WTC11 (cell line): ENCODE measurements at regions not wholly inside any gene's neighbourhood (a gene's known extent, or its start where the extent isn't known, plus 50 kb on each side); places are given as distances from the start of the nearest gene placed in this dataset.

Experiments used
- ATAC-seq: fragments of 200-7000 bp; cut with Tn5 transposase; 2 replicates; pipeline ENCODE4 v1.10.0; 2021; ENCODE audit warnings: mild to moderate bottlenecking, moderate library complexity
- CTCF ChIA-PET: fragments of 300-600 bp; sonication (Branson Sonifier 250); formaldehyde crosslinking; loops from one replicate; lab custom pipeline; 2021; ENCODE audit warnings: antibody characterized with exemption; lab: Charles Lee
- POLR2A ChIA-PET: fragments of 350-600 bp; sonication (Branson Sonifier 250); formaldehyde crosslinking; loops from one replicate; lab custom pipeline; 2021; ENCODE audit warnings: antibody characterized with exemption; lab: Charles Lee
- DNase-seq: peaks from one replicate; pipeline ENCODE4 v3.0.0; 2021; ENCODE audit warnings: low spot score
- H3K27ac Mint-ChIP-seq: 2 replicates; pipeline ENCODE4 v1.8.0; 2021; ENCODE audit warnings: mixed read lengths
- H3K27me3 Mint-ChIP-seq: 2 replicates; pipeline ENCODE4 v1.8.0; 2021; ENCODE audit warnings: low read depth, mild to moderate bottlenecking, moderate library complexity, mixed read lengths
- H3K36me3 Mint-ChIP-seq: 2 replicates; pipeline ENCODE4 v1.8.0; 2021; ENCODE audit warnings: mixed read lengths
- H3K4me1 Mint-ChIP-seq: 2 replicates; pipeline ENCODE4 v1.8.0; 2022; ENCODE audit warnings: mixed read lengths
- H3K4me3 Mint-ChIP-seq: 2 replicates; pipeline ENCODE4 v1.8.0; 2021; ENCODE audit warnings: mild to moderate bottlenecking, moderate library complexity, mixed read lengths
- H3K9me3 Mint-ChIP-seq: 2 replicates; pipeline ENCODE4 v1.8.0; 2021; ENCODE audit warnings: mixed read lengths
- ELF4 ChIP-seq: sonication (generic); formaldehyde crosslinking; IDR thresholded peaks from 2 replicates; pipeline ENCODE4 v1.8.1; 2022; ENCODE audit warnings: low read depth, mild to moderate bottlenecking, moderate library complexity, missing genetic modification reagents
- JAZF1 ChIP-seq: fragments of 250-450 bp; sonication (Bioruptor Pico); IDR thresholded peaks from 2 replicates; pipeline ENCODE4 v1.9.0; 2021; ENCODE audit warnings: moderate library complexity, mild to moderate bottlenecking, inconsistent platforms
- NFE2L1 ChIP-seq: sonication (generic); formaldehyde crosslinking; IDR thresholded peaks from 2 replicates; pipeline ENCODE4 v1.8.1; 2023; ENCODE audit warnings: missing genetic modification reagents
- PRRX2 ChIP-seq: fragments of 250-450 bp; sonication (Bioruptor Pico); IDR thresholded peaks from 2 replicates; pipeline ENCODE4 v1.8.0; 2021; ENCODE audit warnings: mild to moderate bottlenecking
- SP1 ChIP-seq: sonication (generic); formaldehyde crosslinking; conservative IDR thresholded peaks from 2 replicates; pipeline ENCODE4 v1.8.1; 2022; ENCODE audit warnings: missing genetic modification reagents
- ZBTB21 ChIP-seq: sonication (generic); formaldehyde crosslinking; IDR thresholded peaks from 2 replicates; pipeline ENCODE4 v1.8.1; 2023; ENCODE audit warnings: mild to moderate bottlenecking, missing genetic modification reagents, borderline replicate concordance
- ZNF121 ChIP-seq: sonication (generic); formaldehyde crosslinking; IDR thresholded peaks from 2 replicates; pipeline ENCODE4 v1.8.0; 2023; ENCODE audit warnings: missing genetic modification reagents
- ZNF232 ChIP-seq: sonication (generic); formaldehyde crosslinking; IDR thresholded peaks from 2 replicates; pipeline ENCODE4 v1.8.0; 2022; ENCODE audit warnings: mild to moderate bottlenecking, missing genetic modification reagents
- ZNF263 ChIP-seq: sonication (generic); formaldehyde crosslinking; IDR thresholded peaks from 2 replicates; pipeline ENCODE4 v1.8.1; 2022; ENCODE audit warnings: low read depth, mild to moderate bottlenecking, moderate library complexity, missing genetic modification reagents
- ZNF416 ChIP-seq: fragments of 250-450 bp; sonication (Bioruptor Pico); IDR thresholded peaks from 2 replicates; pipeline ENCODE4 v1.9.0; 2021; ENCODE audit warnings: mild to moderate bottlenecking, inconsistent platforms
- TF ChIP-seq, protein P1 (sequence below): fragments of 250-450 bp; sonication (Bioruptor Pico); IDR thresholded peaks from 2 replicates; pipeline ENCODE4 v2.1.2; 2022; ENCODE audit warnings: mild to moderate bottlenecking, moderate library complexity
- TF ChIP-seq, protein P2 (sequence below): fragments of 250-450 bp; sonication (Bioruptor Pico); IDR thresholded peaks from 2 replicates; pipeline ENCODE4 v1.9.0; 2021; ENCODE audit warnings: mild to moderate bottlenecking
- TF ChIP-seq, protein P3 (sequence below): fragments of 200-600 bp; IDR thresholded peaks from 2 replicates; pipeline ENCODE4 v1.8.0; 2022; ENCODE audit warnings: antibody characterized with exemption
- TF ChIP-seq, protein P4 (sequence below): fragments of 250-450 bp; sonication (Bioruptor Pico); conservative IDR thresholded peaks from 2 replicates; pipeline ENCODE4 v1.9.0; 2021; ENCODE audit warnings: mild to moderate bottlenecking
- TF ChIP-seq, protein P5 (sequence below): sonication (generic); formaldehyde crosslinking; IDR thresholded peaks from 2 replicates; pipeline ENCODE4 v1.8.0; 2022; ENCODE audit warnings: missing genetic modification reagents
- TF ChIP-seq, protein P6 (sequence below): sonication (generic); formaldehyde crosslinking; IDR thresholded peaks from 2 replicates; pipeline ENCODE4 v1.8.1; 2023; ENCODE audit warnings: mild to moderate bottlenecking, missing genetic modification reagents, borderline replicate concordance

DNA sequence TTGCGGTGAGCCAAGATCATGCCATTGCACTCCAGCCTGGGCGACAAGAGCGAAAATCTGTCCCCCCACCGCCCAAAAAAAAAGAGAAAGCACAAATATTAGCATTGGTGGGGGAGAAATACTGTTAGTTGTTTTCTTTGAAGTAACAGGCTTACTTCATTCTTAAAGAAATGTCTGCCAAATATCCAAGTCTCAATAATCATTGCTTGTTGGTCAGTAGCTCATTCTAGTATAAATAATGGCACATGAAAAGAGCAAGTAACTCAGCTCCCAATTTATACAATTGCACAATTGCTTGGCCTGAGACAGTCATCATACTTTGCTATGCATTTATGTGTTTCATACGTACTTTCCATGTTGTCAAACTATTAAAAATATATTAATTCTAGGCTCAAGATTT is 499.2 kb upstream of the PLXNA2 start:
- Mint-ChIP-seq H3K27me3 (no peaks in the 10 kb centered on the region), H3K36me3 (peaks cover 4% of the 10 kb centered on the region; the same call in 1 of the 2 replicates), H3K4me3 (no peak overlapping the region), H3K9me3 (peaks cover 30% of the 10 kb centered on the region), H3K27ac (no peak overlapping the region), H3K4me1 (peaks cover 3% of the 10 kb centered on the region; the same call in 1 of the 2 replicates)
- CTCF ChIA-PET, result no interaction called here
- ATAC-seq, result no peak
- DNase-seq, result no peak
- POLR2A ChIA-PET, result no interaction called here
- TF ChIP-seq, protein P1, sequence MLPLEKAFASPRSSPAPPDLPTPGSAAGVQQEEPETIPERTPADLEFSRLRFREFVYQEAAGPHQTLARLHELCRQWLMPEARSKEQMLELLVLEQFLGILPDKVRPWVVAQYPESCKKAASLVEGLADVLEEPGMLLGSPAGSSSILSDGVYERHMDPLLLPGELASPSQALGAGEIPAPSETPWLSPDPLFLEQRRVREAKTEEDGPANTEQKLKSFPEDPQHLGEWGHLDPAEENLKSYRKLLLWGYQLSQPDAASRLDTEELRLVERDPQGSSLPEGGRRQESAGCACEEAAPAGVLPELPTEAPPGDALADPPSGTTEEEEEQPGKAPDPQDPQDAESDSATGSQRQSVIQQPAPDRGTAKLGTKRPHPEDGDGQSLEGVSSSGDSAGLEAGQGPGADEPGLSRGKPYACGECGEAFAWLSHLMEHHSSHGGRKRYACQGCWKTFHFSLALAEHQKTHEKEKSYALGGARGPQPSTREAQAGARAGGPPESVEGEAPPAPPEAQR (CRISPR knock-in tag), result no peak
- TF ChIP-seq ZNF263 (CRISPR knock-in tag), result no peak
- no peak for TF ChIP-seq JAZF1 (CRISPR knock-in tag)
- TF ChIP-seq ELF4 (CRISPR knock-in tag), result no peak
- TF ChIP-seq ZBTB21 (CRISPR knock-in tag), result no peak
- TF ChIP-seq, protein P2, sequence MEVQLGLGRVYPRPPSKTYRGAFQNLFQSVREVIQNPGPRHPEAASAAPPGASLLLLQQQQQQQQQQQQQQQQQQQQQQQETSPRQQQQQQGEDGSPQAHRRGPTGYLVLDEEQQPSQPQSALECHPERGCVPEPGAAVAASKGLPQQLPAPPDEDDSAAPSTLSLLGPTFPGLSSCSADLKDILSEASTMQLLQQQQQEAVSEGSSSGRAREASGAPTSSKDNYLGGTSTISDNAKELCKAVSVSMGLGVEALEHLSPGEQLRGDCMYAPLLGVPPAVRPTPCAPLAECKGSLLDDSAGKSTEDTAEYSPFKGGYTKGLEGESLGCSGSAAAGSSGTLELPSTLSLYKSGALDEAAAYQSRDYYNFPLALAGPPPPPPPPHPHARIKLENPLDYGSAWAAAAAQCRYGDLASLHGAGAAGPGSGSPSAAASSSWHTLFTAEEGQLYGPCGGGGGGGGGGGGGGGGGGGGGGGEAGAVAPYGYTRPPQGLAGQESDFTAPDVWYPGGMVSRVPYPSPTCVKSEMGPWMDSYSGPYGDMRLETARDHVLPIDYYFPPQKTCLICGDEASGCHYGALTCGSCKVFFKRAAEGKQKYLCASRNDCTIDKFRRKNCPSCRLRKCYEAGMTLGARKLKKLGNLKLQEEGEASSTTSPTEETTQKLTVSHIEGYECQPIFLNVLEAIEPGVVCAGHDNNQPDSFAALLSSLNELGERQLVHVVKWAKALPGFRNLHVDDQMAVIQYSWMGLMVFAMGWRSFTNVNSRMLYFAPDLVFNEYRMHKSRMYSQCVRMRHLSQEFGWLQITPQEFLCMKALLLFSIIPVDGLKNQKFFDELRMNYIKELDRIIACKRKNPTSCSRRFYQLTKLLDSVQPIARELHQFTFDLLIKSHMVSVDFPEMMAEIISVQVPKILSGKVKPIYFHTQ, result no peak
- TF ChIP-seq, protein P3, sequence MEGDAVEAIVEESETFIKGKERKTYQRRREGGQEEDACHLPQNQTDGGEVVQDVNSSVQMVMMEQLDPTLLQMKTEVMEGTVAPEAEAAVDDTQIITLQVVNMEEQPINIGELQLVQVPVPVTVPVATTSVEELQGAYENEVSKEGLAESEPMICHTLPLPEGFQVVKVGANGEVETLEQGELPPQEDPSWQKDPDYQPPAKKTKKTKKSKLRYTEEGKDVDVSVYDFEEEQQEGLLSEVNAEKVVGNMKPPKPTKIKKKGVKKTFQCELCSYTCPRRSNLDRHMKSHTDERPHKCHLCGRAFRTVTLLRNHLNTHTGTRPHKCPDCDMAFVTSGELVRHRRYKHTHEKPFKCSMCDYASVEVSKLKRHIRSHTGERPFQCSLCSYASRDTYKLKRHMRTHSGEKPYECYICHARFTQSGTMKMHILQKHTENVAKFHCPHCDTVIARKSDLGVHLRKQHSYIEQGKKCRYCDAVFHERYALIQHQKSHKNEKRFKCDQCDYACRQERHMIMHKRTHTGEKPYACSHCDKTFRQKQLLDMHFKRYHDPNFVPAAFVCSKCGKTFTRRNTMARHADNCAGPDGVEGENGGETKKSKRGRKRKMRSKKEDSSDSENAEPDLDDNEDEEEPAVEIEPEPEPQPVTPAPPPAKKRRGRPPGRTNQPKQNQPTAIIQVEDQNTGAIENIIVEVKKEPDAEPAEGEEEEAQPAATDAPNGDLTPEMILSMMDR, result no peak
- TF ChIP-seq ZNF416 (CRISPR knock-in tag), result no peak
- TF ChIP-seq NFE2L1, result no peak
- TF ChIP-seq, protein P4, sequence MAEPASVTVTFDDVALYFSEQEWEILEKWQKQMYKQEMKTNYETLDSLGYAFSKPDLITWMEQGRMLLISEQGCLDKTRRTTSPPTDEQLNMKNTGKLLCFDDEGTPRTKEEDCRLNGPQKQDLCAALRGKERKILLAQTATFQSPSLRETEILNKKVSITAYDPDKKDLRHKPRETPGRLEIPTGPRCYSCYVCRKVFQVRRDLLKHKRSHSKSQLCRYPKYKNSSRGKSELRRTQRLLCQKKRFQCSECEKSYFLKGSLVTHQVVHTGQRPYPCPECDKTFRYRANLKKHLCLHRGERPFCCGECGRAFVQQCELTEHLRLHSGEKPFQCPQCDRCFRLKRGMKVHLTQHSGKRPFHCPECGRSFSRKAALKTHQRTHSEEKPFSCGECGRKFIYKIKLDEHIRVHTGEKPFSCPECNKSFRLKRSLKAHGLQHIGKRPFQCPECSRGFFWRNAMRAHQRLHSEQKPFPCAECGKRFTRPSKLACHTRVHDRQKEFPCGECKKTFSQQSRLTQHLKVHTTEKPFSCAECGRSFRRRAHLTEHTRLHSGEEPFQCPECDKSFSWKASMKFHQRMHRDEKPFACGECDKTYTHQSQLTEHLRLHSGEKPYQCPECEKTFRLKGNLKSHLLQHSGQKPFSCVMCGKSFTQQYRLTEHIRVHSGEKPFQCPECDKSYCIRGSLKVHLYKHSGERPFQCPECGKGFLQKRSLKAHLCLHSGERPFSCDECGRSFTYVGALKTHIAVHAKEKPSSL (CRISPR knock-in tag), result no peak
- TF ChIP-seq ZNF232 (CRISPR knock-in tag), result no peak
- TF ChIP-seq, protein P5, sequence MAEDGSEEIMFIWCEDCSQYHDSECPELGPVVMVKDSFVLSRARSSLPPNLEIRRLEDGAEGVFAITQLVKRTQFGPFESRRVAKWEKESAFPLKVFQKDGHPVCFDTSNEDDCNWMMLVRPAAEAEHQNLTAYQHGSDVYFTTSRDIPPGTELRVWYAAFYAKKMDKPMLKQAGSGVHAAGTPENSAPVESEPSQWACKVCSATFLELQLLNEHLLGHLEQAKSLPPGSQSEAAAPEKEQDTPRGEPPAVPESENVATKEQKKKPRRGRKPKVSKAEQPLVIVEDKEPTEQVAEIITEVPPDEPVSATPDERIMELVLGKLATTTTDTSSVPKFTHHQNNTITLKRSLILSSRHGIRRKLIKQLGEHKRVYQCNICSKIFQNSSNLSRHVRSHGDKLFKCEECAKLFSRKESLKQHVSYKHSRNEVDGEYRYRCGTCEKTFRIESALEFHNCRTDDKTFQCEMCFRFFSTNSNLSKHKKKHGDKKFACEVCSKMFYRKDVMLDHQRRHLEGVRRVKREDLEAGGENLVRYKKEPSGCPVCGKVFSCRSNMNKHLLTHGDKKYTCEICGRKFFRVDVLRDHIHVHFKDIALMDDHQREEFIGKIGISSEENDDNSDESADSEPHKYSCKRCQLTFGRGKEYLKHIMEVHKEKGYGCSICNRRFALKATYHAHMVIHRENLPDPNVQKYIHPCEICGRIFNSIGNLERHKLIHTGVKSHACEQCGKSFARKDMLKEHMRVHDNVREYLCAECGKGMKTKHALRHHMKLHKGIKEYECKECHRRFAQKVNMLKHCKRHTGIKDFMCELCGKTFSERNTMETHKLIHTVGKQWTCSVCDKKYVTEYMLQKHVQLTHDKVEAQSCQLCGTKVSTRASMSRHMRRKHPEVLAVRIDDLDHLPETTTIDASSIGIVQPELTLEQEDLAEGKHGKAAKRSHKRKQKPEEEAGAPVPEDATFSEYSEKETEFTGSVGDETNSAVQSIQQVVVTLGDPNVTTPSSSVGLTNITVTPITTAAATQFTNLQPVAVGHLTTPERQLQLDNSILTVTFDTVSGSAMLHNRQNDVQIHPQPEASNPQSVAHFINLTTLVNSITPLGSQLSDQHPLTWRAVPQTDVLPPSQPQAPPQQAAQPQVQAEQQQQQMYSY (CRISPR knock-in tag), result no peak
- TF ChIP-seq PRRX2 (CRISPR knock-in tag), result no peak
- TF ChIP-seq ZNF121 (CRISPR knock-in tag), result no peak
- TF ChIP-seq SP1 (CRISPR knock-in tag), result no peak
- TF ChIP-seq, protein P6, sequence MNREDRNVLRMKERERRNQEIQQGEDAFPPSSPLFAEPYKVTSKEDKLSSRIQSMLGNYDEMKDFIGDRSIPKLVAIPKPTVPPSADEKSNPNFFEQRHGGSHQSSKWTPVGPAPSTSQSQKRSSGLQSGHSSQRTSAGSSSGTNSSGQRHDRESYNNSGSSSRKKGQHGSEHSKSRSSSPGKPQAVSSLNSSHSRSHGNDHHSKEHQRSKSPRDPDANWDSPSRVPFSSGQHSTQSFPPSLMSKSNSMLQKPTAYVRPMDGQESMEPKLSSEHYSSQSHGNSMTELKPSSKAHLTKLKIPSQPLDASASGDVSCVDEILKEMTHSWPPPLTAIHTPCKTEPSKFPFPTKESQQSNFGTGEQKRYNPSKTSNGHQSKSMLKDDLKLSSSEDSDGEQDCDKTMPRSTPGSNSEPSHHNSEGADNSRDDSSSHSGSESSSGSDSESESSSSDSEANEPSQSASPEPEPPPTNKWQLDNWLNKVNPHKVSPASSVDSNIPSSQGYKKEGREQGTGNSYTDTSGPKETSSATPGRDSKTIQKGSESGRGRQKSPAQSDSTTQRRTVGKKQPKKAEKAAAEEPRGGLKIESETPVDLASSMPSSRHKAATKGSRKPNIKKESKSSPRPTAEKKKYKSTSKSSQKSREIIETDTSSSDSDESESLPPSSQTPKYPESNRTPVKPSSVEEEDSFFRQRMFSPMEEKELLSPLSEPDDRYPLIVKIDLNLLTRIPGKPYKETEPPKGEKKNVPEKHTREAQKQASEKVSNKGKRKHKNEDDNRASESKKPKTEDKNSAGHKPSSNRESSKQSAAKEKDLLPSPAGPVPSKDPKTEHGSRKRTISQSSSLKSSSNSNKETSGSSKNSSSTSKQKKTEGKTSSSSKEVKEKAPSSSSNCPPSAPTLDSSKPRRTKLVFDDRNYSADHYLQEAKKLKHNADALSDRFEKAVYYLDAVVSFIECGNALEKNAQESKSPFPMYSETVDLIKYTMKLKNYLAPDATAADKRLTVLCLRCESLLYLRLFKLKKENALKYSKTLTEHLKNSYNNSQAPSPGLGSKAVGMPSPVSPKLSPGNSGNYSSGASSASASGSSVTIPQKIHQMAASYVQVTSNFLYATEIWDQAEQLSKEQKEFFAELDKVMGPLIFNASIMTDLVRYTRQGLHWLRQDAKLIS (CRISPR knock-in tag), result no peak
